ENCODE measurements at regions not wholly inside any gene's neighbourhood (a gene's known extent, or its start where the extent isn't known, plus 50 kb on each side); places are given as distances from the start of the nearest gene placed in this dataset.
"Not testable (repeated sequence)": the region's sequence is repeated elsewhere in the genome, so short reads cannot be mapped to it uniquely, and the experiment has no call there.

- no peak for DNase-seq (ENCODE audit: low read depth)
- no peaks in the 10 kb centered on the region for H3K27me3 ChIP-seq (ENCODE audit: control insufficient read depth, insufficient read depth, low read length)
- no peak for TF ChIP-seq CTCF (IDR thresholded peaks at IDR 0.05; ENCODE audit: insufficient read depth, low read length, poor library complexity, severe bottlenecking)
- H3K36me3 ChIP-seq (ENCODE audit: control insufficient read depth, insufficient read depth, low read length), result no peaks in the 10 kb centered on the region
- H3K4me3 ChIP-seq (ENCODE audit: low read depth, low read length), result no peak overlapping the region
Measured at GRCh38 chr14:86141966-86142365, 612.0 kb downstream of the FLRT2 start.

- no peak for TF ChIP-seq CTCF (IDR thresholded peaks at IDR 0.05; ENCODE audit: insufficient read depth, low read length, poor library complexity, severe bottlenecking)
- Histone ChIP-seq H3K27me3 (ENCODE audit: control insufficient read depth, insufficient read depth, low read length) (no peaks in the 10 kb centered on the region), H3K36me3 (ENCODE audit: control insufficient read depth, insufficient read depth, low read length) (no peaks in the 10 kb centered on the region), H3K4me3 (ENCODE audit: low read depth, low read length) (no peak overlapping the region)
- no peak for DNase-seq (ENCODE audit: low read depth)
Measured at GRCh38 chr14:86129426-86129825, 599.5 kb downstream of the FLRT2 start.

GRCh38 chr14:86124328-86124727 is 594.4 kb downstream of the FLRT2 start:
- Histone ChIP-seq H3K36me3 (ENCODE audit: control insufficient read depth, insufficient read depth, low read length) (no peaks in the 10 kb centered on the region), H3K27me3 (ENCODE audit: control insufficient read depth, insufficient read depth, low read length) (no peaks in the 10 kb centered on the region), H3K4me3 (ENCODE audit: low read depth, low read length) (no peak overlapping the region)
- no peak for TF ChIP-seq CTCF (IDR thresholded peaks at IDR 0.05; ENCODE audit: insufficient read depth, low read length, poor library complexity, severe bottlenecking)
- DNase-seq (ENCODE audit: low read depth), result no peak

- no peak for DNase-seq (ENCODE audit: low read depth)
- Histone ChIP-seq H3K4me3 (ENCODE audit: low read depth, low read length) (no peak overlapping the region), H3K27me3 (ENCODE audit: control insufficient read depth, insufficient read depth, low read length) (no peaks in the 10 kb centered on the region), H3K36me3 (ENCODE audit: control insufficient read depth, insufficient read depth, low read length) (no peaks in the 10 kb centered on the region)
- no peak for TF ChIP-seq CTCF (IDR thresholded peaks at IDR 0.05; ENCODE audit: insufficient read depth, low read length, poor library complexity, severe bottlenecking)
Measured at GRCh38 chr14:86115972-86116371, 586.0 kb downstream of the FLRT2 start.

GRCh38 chr14:86110871-86111270 is 580.9 kb downstream of the FLRT2 start:
- not testable (repeated sequence) for DNase-seq (ENCODE audit: low read depth); H3K4me3 ChIP-seq (ENCODE audit: low read depth, low read length); H3K36me3 ChIP-seq (ENCODE audit: control insufficient read depth, insufficient read depth, low read length); H3K27me3 ChIP-seq (ENCODE audit: control insufficient read depth, insufficient read depth, low read length)

- no peak for TF ChIP-seq CTCF (IDR thresholded peaks at IDR 0.05; ENCODE audit: insufficient read depth, low read length, poor library complexity, severe bottlenecking)
- no peak for DNase-seq (ENCODE audit: low read depth)
- H3K36me3 ChIP-seq (ENCODE audit: control insufficient read depth, insufficient read depth, low read length), result no peaks in the 10 kb centered on the region
Measured at GRCh38 chr14:86104691-86105265, 574.8 kb downstream of the FLRT2 start.

More at GRCh38 chr14:86104691-86105265, 574.8 kb downstream of the FLRT2 start:
- H3K27me3 ChIP-seq (ENCODE audit: control insufficient read depth, insufficient read depth, low read length), result no peaks in the 10 kb centered on the region
- H3K4me3 ChIP-seq (ENCODE audit: low read depth, low read length), result no peak overlapping the region

All from kidney epithelial cell (primary cell).